BJ (cell line): ENCODE measurements at regions not wholly inside any gene's neighbourhood (a gene's known extent, or its start where the extent isn't known, plus 50 kb on each side); places are given as distances from the start of the nearest gene placed in this dataset.
"Not testable (repeated sequence)": the region's sequence is repeated elsewhere in the genome, so short reads cannot be mapped to it uniquely, and the experiment has no call there.

ENCODE experiments used
- CTCF ChIA-PET: fragments of 350-600 bp; formaldehyde crosslinking; extraction: SDS; loops from one replicate; lab custom pipeline; 2021; ENCODE audit warnings: antibody characterized with exemption, inconsistent platforms; lab: Yijun Ruan, JAX
- POLR2A ChIA-PET: fragments of 300-600 bp; sonication (Branson Sonifier 250); formaldehyde crosslinking; extraction: SDS; loops from one replicate; lab custom pipeline; 2021; ENCODE audit warnings: antibody characterized with exemption; lab: Charles Lee
- DNase-seq: peaks from one replicate; pipeline ENCODE4 v3.0.0-alpha.2; 2011; ENCODE audit warnings: low read depth
- H3K27me3 ChIP-seq: 2 replicates; pipeline ENCODE4 v1.6.0; 2011; ENCODE audit warnings: low read length; ENCODE audit not compliant: control insufficient read depth, insufficient read depth
- H3K36me3 ChIP-seq: 2 replicates; pipeline ENCODE4 v1.5.1; 2011; ENCODE audit warnings: low read length; ENCODE audit not compliant: control insufficient read depth, insufficient read depth
- H3K4me3 ChIP-seq: 2 replicates; pipeline ENCODE4 v1.5.1; 2011; ENCODE audit warnings: low read depth, mild to moderate bottlenecking, control low read depth, low read length
- CTCF ChIP-seq: IDR thresholded peaks from 2 replicates; pipeline ENCODE4 v1.5.1; 2011; ENCODE audit warnings: low read depth, mild to moderate bottlenecking, control low read depth, inconsistent platforms, low read length, moderate library complexity; ENCODE audit not compliant: insufficient read depth

- DNase-seq, result no peak
- no peak overlapping the region for H3K4me3 ChIP-seq
- ChIA-PET POLR2A (no interaction called here), CTCF (no interaction called here)
- H3K27me3 ChIP-seq, result no peaks in the 10 kb centered on the region
- no peaks in the 10 kb centered on the region for H3K36me3 ChIP-seq
- TF ChIP-seq CTCF, result no peak
Measured at GRCh38 chr1:80154176-80154575, 1147.6 kb upstream of the ADGRL4 start.

DNA sequence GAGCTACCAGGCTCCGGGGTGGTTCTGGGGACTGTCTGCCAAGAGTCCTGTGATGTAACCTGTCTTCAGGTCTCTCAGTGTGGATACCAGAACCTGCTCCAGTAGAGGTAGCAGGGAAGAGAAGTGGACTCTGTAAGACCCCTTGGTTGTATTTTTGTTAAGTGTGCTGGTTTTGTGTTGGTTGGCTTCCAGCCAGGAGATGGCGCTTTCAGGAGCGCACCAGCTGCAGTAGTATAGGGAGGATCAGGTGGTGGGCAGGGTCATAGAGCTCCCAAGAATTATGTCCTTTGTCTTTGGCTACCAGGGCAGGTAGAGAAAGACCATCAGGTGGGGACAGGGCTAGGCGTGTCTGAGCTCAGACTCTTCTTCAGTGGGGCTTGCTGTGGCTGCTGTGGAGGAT lies 1147.2 kb upstream of the ADGRL4 start:
- DNase-seq, result no peak
- ChIA-PET CTCF (no interaction called here), POLR2A (no interaction called here)

GRCh38 chr1:80143361-80143760 lies 1136.8 kb upstream of the ADGRL4 start:
- no peak for DNase-seq
- CTCF ChIA-PET, result no interaction called here
- H3K27me3 ChIP-seq, result no peaks in the 10 kb centered on the region
- no peaks in the 10 kb centered on the region for H3K36me3 ChIP-seq
- no peak for TF ChIP-seq CTCF
- no peak overlapping the region for H3K4me3 ChIP-seq
- POLR2A ChIA-PET, result no interaction called here

More for the DNA sequence above, 1147.2 kb upstream of the ADGRL4 start:
- Histone ChIP-seq H3K36me3 (no peaks in the 10 kb centered on the region), H3K27me3 (no peaks in the 10 kb centered on the region), H3K4me3 (no peak overlapping the region)
- no peak for TF ChIP-seq CTCF

- CTCF ChIA-PET, H3K27me3 ChIP-seq, POLR2A ChIA-PET, H3K36me3 ChIP-seq, H3K4me3 ChIP-seq, DNase-seq: not testable (repeated sequence)
Measured at GRCh38 chr1:80137946-80138602, 1131.5 kb upstream of the ADGRL4 start.

- POLR2A ChIA-PET, result no interaction called here
- DNase-seq, result no peak
- H3K27me3 ChIP-seq, result no peaks in the 10 kb centered on the region
- no peak for TF ChIP-seq CTCF
- CTCF ChIA-PET, result no interaction called here
- H3K36me3 ChIP-seq, result no peaks in the 10 kb centered on the region
- no peak overlapping the region for H3K4me3 ChIP-seq
Measured at GRCh38 chr1:80113168-80114038, 1106.9 kb upstream of the ADGRL4 start.
